ENCODE measurements at regions not wholly inside any gene's neighbourhood (a gene's known extent, or its start where the extent isn't known, plus 50 kb on each side); places are given as distances from the start of the nearest gene placed in this dataset.

GRCh38 chr13:75986818-75987217 lies 350.7 kb downstream of the LMO7 start:
- H3K27me3 ChIP-seq (ENCODE audit: control insufficient read depth, insufficient read depth, low read length) = no peaks in the 10 kb centered on the region
- H3K9me3 ChIP-seq (ENCODE audit: control insufficient read depth, insufficient read depth, low read depth, low read length) = no peaks in the 10 kb centered on the region
- intact Hi-C loops (cut with micrococcal nuclease; ENCODE audit: unreplicated experiment) (no loop called here), in situ Hi-C loops (cut with HindIII; ENCODE audit: low pct_unique_long_range_greater_than_20kb, low sequenced_read_pairs) (no loop called here)
- no peak overlapping the region for H3K4me3 ChIP-seq (ENCODE audit: low read depth in 2 of 2, low read length in 2 of 2)
- ATAC-seq = no peak
- no peaks in the 10 kb centered on the region for H3K36me3 ChIP-seq (ENCODE audit: control insufficient read depth, insufficient read depth, low read length)
- ChIA-PET CTCF (no interaction called here), POLR2A (no interaction called here)
- no peak for TF ChIP-seq SIN3A (IDR thresholded peaks at IDR 0.05; ENCODE audit: borderline replicate concordance, insufficient read depth, low read depth, low read length)
- no peak for TF ChIP-seq TCF7L2 (IDR thresholded peaks at IDR 0.05; ENCODE audit: low read depth, low read length)
- TF ChIP-seq REST (IDR thresholded peaks at IDR 0.05; ENCODE audit: insufficient read depth in 1 of 2, low read depth in 2 of 2, low read length in 1 of 2) = no peak
- TF ChIP-seq CTCF (IDR thresholded peaks at IDR 0.05) = no peak
- no peak for TF ChIP-seq POLR2AphosphoS5 (IDR thresholded peaks at IDR 0.05; ENCODE audit: low read depth, low read length)
- H3K27ac ChIP-seq (ENCODE audit: low read length) = no peak overlapping the region
- BruUV-seq (replicated peaks) = no TSS peak
- no peak for DNase-seq (ENCODE audit: low read depth, low spot score)
- H3K4me1 ChIP-seq (ENCODE audit: control insufficient read depth, insufficient read depth, low read length) = no peaks in the 10 kb centered on the region

- no peak overlapping the region for H3K4me3 ChIP-seq (ENCODE audit: low read depth in 2 of 2, low read length in 2 of 2)
- intact Hi-C loops (cut with micrococcal nuclease; ENCODE audit: unreplicated experiment) (no loop called here), in situ Hi-C loops (cut with HindIII; ENCODE audit: low pct_unique_long_range_greater_than_20kb, low sequenced_read_pairs) (no loop called here)
- ChIA-PET POLR2A (no interaction called here), CTCF (no interaction called here)
- DNase-seq (ENCODE audit: low read depth, low spot score) (no peak), ATAC-seq (no peak)
- H3K9me3 ChIP-seq (ENCODE audit: control insufficient read depth, insufficient read depth, low read depth, low read length) = no peaks in the 10 kb centered on the region
- no TSS peak for BruUV-seq (replicated peaks)
- no peaks in the 10 kb centered on the region for H3K36me3 ChIP-seq (ENCODE audit: control insufficient read depth, insufficient read depth, low read length)
- TF ChIP-seq REST (IDR thresholded peaks at IDR 0.05; ENCODE audit: insufficient read depth in 1 of 2, low read depth in 2 of 2, low read length in 1 of 2) (no peak), CTCF (IDR thresholded peaks at IDR 0.05) (no peak), SIN3A (IDR thresholded peaks at IDR 0.05; ENCODE audit: borderline replicate concordance, insufficient read depth, low read depth, low read length) (no peak), TCF7L2 (IDR thresholded peaks at IDR 0.05; ENCODE audit: low read depth, low read length) (no peak), POLR2AphosphoS5 (IDR thresholded peaks at IDR 0.05; ENCODE audit: low read depth, low read length) (no peak)
- H3K4me1 ChIP-seq (ENCODE audit: control insufficient read depth, insufficient read depth, low read length) = no peaks in the 10 kb centered on the region
- no peak overlapping the region for H3K27ac ChIP-seq (ENCODE audit: low read length)
- no peaks in the 10 kb centered on the region for H3K27me3 ChIP-seq (ENCODE audit: control insufficient read depth, insufficient read depth, low read length)
These were observed 349.0 kb downstream of the LMO7 start for GRCh38 chr13:75985132-75985531.

Data from Panc1 (cell line).